Cardiac fibroblast (primary cell): ENCODE measurements at regions not wholly inside any gene's neighbourhood (a gene's known extent, or its start where the extent isn't known, plus 50 kb on each side); places are given as distances from the start of the nearest gene placed in this dataset.

ENCODE experiments used
- DNase-seq, 2 donors: peaks; one replicate each; pipeline versions ENCODE4 v3.0.0 to v3.0.0-alpha.2; 2010; ENCODE audit warnings: low read depth in 2 of 2
- H3K4me3 ChIP-seq, 2 donors: replicated peaks in 1 of 2; 1 replicate in 1 of 2; 2 replicates in 1 of 2; pipeline ENCODE4 v1.5.1; 2011; ENCODE audit warnings: low read depth in 2 of 2, low read length in 2 of 2, mild to moderate bottlenecking in 2 of 2, moderate library complexity in 1 of 2
- CTCF ChIP-seq: IDR thresholded peaks from one replicate; pipeline ENCODE4 v1.5.1; 2011; ENCODE audit warnings: low read depth, mild to moderate bottlenecking, low read length, inconsistent platforms

- H3K4me3 ChIP-seq = no peak overlapping the region
- TF ChIP-seq CTCF = no peak
- no peak for DNase-seq
These were observed 206.5 kb upstream of the BMP2 start for GRCh38 chr20:6560978-6561377.

- no peak for TF ChIP-seq CTCF
- no peak for DNase-seq
- H3K4me3 ChIP-seq = no peak overlapping the region
These were observed 207.7 kb upstream of the BMP2 start for GRCh38 chr20:6559791-6560190.

GRCh38 chr20:6558341-6558740 is 209.1 kb upstream of the BMP2 start:
- peak; percentile 17 for TF ChIP-seq CTCF
- DNase-seq = no peak
- H3K4me3 ChIP-seq = no peak overlapping the region

DNA sequence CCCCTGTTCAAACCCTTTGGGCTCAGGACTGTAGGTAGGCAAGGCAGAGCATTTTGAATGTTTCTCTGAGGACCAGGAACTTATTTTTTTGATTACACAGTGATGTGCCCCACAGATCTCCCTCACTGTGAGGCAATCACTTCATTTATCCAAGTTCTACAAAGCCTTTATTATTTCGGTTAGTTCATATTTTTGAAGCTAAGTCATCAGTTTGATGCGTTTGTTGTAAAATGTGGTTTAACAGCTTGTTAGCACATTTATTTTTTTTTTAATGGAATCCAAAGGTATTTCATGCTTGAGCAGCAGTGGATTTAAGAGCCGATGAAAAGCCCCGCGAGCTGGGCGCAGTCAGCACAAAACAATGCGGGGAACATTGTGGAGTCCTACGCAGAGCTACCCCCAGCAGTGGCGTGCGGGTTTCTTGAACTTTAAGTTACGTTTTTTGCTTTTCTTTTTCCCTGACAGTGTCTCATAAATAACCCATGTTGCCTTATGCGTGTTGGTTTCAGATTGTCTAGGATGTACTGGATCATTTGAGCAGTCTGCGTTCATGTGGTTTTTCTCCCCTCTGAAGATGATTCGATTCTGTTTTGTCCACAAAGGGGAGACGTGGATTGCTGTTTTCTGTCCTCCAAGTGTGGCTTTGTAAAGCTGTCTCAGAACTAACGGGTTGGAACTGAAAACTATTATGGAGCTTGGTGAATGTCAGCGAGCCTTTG is 233.6 kb upstream of the BMP2 start:
- TF ChIP-seq CTCF = no peak
- peak overlapping the region; percentile 31 to 37 for H3K4me3 ChIP-seq
- peak; percentile 67 to 78 for DNase-seq

DNA sequence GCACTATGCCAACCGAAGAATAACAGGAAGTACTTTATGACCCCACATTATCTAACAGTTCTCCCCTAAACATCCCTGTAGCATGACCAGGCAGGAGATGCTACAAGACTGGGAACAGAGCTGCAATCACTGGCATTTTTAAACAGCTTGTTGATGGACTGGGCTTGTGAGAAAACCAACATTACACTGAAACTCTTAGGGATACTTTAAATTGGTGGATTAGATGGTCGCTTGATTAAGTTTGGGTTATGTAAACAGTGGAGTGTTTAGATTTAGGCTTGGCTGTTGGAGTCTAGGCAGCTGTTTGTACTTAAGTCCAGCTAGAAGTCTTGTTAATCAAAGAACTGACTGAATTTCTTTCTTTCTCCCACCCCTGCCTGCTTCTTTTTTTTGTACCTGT is 234.1 kb upstream of the BMP2 start:
- DNase-seq = peak; percentile 21 to 45
- TF ChIP-seq CTCF = no peak
- H3K4me3 ChIP-seq = peak overlapping the region in 1 of 2 donors; percentile 37

DNA sequence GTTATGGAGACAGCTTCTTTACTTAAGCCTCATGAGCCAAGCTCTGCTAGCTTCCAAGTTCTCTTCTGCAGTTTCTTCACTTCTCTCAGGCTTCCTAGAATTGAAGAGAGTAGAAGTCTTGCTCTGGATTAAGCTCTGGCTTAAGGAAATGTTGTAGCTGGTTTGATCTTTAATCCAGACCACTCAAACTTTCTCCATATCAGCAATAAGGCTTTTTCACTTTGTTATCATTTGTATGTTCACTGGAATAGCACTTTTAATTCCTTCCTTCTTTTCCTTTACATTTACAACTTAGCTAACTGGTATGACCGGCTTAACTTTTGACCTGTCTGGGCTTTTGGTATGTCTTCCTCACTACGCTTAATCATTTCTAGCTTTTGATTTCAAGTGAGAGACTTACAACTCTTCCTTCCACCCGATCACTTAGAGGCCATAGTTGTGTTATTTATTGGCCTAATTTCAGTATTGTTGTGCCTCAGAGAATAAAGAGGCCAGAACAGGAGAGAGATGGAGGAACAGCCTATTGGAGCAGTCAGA is 236.6 kb upstream of the BMP2 start:
- no peak for DNase-seq
- no peak for TF ChIP-seq CTCF

More for the DNA sequence above, 236.6 kb upstream of the BMP2 start:
- no peak overlapping the region for H3K4me3 ChIP-seq
